ENCODE measurements at regions not wholly inside any gene's neighbourhood (a gene's known extent, or its start where the extent isn't known, plus 50 kb on each side); places are given as distances from the start of the nearest gene placed in this dataset.
"Not testable (repeated sequence)": the region's sequence is repeated elsewhere in the genome, so short reads cannot be mapped to it uniquely, and the experiment has no call there.

GRCh38 chr1:101185421-101185820 lies 51.4 kb upstream of the S1PR1 start:
- DNase-seq (ENCODE audit: low read depth) = no peak

GRCh38 chr1:101183388-101183699 lies 53.5 kb upstream of the S1PR1 start:
- DNase-seq (ENCODE audit: low read depth) = no peak

- DNase-seq (ENCODE audit: low read depth) = no peak
Measured at GRCh38 chr1:101182627-101183387, 54.0 kb upstream of the S1PR1 start.

- DNase-seq (ENCODE audit: low read depth) = no peak
Measured at GRCh38 chr1:101181930-101182329, 54.9 kb upstream of the S1PR1 start.

DNA sequence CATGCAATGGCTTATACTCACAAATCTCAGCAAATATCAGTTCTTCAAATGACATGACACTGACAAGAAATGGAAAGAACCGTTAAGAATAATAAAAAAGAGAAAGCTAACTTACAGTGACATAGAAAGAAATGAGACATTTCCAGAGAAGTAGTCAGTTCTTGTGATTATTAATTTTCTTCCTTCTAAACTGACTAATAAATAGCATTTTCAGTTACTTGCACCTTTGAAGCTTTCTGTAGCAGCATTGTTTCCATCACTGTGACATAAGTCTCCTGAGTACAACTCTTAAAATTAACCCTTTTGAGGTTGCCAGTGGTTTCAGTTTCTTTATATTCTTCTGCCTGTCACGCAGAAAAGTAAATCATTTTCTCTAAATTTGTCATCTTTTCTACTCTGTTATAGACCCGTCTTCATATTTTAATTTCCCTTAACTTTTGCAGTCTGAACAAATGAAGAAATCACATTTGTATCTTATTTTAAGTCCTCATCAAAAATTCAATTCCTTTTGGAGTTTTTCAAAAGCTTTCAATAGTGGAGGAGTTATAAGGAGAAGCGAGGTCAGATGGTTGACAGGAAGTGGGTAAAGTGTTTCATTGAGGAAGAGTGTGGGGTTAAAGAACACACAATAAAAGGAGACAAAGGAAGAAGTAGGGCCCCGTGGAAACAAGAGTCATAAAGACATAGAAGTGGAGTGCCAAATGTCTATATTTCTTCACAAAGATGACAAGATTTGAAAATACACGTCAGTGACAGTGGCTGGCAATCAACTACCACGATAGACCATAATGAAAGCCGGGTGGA lies 57.9 kb upstream of the S1PR1 start:
- DNase-seq (ENCODE audit: low read depth) = peak; percentile 38

GRCh38 chr1:101178341-101178687 lies 58.5 kb upstream of the S1PR1 start:
- DNase-seq (ENCODE audit: low read depth) = no peak

DNA sequence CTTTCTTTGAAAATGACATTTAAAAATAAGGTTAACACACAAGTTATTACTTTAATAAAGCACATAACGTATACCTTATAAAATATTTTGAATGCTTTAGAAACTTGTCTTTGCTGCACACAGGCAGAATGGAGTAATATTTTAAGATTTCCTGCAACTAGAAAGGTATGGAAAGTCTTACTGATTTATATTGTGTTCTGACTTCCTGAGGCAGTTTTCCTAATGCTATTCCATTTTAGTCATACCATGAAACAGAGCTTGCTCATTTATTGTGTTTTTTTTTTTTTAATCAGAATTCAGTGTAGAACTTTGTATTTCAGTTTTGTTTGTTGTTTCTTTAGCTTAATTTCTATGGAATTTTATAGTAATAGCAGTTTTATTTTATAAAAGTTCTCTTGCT lies 60.9 kb upstream of the S1PR1 start:
- no peak for DNase-seq (ENCODE audit: low read depth)

- DNase-seq (ENCODE audit: low read depth) = no peak
Measured at GRCh38 chr1:101175466-101175865, 61.4 kb upstream of the S1PR1 start.

DNA sequence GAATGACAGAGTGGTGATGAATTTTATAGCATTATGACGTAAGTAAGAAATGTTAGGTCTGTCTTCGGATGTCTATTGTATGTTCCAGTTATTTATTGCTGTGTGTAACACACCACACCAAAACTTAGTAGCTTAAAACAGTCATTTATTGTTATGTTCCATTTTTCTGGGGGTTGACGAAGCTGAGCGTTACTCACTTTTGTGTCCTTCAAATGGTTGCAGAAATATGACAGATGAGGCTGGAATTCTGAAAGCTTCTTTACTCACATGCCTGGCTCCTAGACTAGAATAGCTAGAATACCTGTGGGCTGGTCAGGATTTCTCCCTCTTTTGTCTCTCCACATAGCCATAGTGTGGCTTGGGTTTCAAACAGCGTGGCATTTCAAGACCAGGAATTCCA lies 62.1 kb upstream of the S1PR1 start:
- DNase-seq (ENCODE audit: low read depth) = peak; percentile 89

DNA sequence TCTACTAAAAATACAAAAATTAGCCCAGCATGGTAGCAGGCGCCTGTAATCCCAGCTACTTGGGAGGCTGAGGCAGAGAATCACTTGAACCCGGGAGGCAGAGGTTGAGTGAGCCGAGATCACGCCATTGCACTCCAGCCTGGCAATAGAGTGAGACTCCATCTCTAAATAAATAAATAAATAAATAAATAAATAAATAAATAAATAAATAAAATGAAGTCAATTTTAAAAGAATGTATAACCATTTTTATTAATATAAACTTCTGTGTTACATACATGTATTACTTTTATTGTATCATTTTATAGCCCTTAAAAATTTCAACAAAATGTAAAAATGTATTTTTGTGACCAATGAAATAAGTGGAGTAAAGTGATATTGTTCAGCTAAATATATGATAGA lies 62.5 kb upstream of the S1PR1 start:
- not testable (repeated sequence) for DNase-seq (ENCODE audit: low read depth)

DNA sequence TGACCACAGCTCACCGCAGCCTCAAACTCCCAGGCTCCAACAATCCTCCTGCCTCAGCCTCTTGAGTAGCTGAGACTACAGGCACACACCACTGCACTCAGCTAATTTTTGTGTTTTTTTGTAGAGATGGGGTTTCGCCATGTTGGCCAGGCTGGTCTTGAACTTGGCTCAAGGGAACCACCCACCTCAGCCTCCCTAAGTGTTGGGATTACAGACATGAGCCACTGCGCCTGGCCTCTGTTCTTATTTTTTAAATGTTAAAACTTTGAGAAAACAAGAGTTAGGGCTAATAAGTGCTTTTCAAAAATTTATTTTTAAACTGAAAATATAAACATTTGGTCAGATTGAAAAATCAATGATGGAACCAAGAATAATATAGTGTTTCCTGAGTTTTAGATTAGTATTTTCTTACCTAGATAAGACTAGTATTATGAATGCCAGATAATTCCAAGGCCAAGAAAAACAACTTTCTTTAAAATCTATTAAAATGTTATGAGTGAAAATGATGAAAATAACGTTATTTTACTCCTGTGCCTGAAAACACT lies 66.2 kb upstream of the S1PR1 start:
- DNase-seq (ENCODE audit: low read depth) = no peak

- DNase-seq (ENCODE audit: low read depth) = no peak
Measured at GRCh38 chr1:101167891-101168290, 68.9 kb upstream of the S1PR1 start.

DNA sequence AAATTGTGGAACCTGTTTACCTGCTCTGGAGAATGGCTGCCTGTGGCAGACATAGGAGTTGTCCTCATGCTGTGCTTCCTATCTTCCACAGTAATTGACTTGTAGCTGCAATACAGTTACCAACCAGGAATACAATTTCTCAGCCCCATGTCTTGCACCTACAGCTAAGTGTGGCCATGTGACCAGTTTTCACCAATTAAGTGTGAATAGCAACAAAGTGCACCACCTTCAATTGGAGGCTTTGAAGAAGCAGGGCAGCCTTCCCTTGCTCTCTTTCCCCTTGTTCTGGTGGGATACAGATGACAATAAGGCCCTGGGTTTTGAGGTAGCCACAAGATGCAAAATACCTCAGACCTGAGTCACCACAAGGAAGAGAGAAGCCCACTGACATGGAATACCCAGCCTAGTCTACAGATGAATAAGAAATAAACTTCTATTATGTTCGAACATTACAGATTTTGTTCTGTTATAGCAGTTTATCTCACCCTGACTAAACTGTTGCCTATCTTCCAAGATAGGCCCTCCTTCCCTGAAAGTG lies 70.2 kb upstream of the S1PR1 start:
- DNase-seq (ENCODE audit: low read depth) = peak; percentile 70

- no peak for DNase-seq (ENCODE audit: low read depth)
Measured at GRCh38 chr1:101165954-101166353, 70.9 kb upstream of the S1PR1 start.

- DNase-seq (ENCODE audit: low read depth) = no peak
Measured at GRCh38 chr1:101165532-101165931, 71.3 kb upstream of the S1PR1 start.

GRCh38 chr1:101164776-101165175 lies 72.0 kb upstream of the S1PR1 start:
- no peak for DNase-seq (ENCODE audit: low read depth)

DNA sequence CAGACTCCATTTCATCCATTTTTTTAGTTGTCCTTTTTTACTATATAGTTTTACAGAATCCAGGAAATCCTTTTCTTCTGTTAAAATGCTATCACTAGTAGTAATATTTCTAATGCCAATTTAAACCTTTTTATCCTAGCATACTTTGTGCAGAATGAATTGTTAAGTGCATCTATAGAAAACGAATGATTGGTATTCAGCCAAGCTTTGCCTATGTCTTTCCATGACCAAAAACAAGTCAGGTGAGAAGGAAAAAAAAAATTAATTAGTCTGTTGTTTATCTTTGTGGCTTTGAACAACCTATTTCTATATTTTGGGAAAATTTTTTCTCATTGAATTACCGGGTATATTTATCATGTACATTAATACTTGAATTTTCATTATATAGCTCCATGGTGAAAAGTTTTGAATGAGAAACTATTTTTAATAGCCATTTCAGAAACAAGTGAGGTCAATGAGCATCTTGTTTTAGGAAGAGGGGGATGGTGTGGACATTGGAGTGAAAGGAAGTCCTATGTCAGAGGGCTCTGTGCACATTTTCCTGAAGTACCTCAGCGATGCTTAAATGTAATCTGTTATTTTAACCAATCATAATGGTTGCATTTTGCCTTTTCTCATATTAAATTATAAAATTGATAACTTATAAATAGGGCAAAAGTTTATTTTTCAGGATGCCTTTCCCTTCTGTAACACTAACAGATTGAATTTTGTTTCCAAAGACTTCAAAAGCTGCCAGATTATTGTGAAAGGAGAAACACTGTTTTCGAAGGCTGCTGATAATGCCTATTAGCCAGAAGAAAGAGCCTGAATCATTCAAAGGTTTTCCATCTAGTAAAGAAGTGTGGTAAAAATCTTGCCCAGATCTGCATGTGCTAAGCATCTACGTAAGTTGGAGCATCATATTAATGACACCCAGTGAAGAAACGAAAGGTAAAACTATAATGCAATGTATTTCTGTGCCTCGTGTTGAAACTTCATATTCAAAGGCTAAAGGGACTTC lies 73.8 kb upstream of the S1PR1 start:
- no peak for DNase-seq (ENCODE audit: low read depth)

DNA sequence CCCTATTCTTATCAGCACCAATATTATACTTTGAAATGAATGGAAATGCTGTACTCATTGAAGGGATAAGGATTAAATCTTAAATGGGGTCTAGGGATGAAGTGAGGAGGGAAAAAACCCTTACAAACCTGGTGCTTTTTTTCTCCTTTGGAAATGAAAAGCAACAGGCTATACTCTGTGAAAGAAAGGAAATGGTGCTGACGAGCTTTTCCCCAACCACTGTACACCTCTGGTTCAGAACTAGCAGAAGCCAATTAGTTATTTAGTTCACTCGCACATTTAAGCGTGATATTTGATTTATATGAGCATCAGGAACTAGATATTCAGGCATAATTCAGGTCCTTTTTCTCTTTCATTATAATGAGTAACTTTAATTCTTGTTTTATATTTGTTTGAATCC lies 74.5 kb upstream of the S1PR1 start:
- no peak for DNase-seq (ENCODE audit: low read depth)

- DNase-seq (ENCODE audit: low read depth) = no peak
Measured at GRCh38 chr1:101161619-101162018, 75.2 kb upstream of the S1PR1 start.

GRCh38 chr1:101158424-101158823 lies 78.4 kb upstream of the S1PR1 start:
- no peak for DNase-seq (ENCODE audit: low read depth)

- no peak for DNase-seq (ENCODE audit: low read depth)
Measured at GRCh38 chr1:101154547-101154946, 82.3 kb upstream of the S1PR1 start.

All from HT1080 (cell line).